Dendritic cell treated with granulocyte-macrophage colony-stimulating factor and Interleukin-4, amounts not matched to agents 40 ng/mL and 50 ng/mL, for 4 days (primary cell): ENCODE measurements at regions not wholly inside any gene's neighbourhood (a gene's known extent, or its start where the extent isn't known, plus 50 kb on each side); places are given as distances from the start of the nearest gene placed in this dataset.
"Not testable (repeated sequence)": the region's sequence is repeated elsewhere in the genome, so short reads cannot be mapped to it uniquely, and the experiment has no call there.

Experiments
- H3K27ac Mint-ChIP-seq: one replicate; pipeline ENCODE4 v1.8.0; 2022; ENCODE audit warnings: mild to moderate bottlenecking, mixed read lengths
- H3K27me3 Mint-ChIP-seq: one replicate; pipeline ENCODE4 v1.8.0; 2022; ENCODE audit warnings: mild to moderate bottlenecking, mixed read lengths
- H3K36me3 Mint-ChIP-seq: one replicate; pipeline ENCODE4 v1.8.0; 2022; ENCODE audit warnings: low read depth, mixed read lengths
- H3K4me1 Mint-ChIP-seq: one replicate; pipeline ENCODE4 v1.8.0; 2022; ENCODE audit warnings: low read depth, mixed read lengths
- H3K4me3 Mint-ChIP-seq: one replicate; pipeline ENCODE4 v1.8.0; 2022; ENCODE audit warnings: mild to moderate bottlenecking, moderate library complexity, mixed read lengths
- H3K9me3 Mint-ChIP-seq: one replicate; pipeline ENCODE4 v1.8.0; 2022; ENCODE audit warnings: mixed read lengths
- intact Hi-C: fragments of 100-400 bp; cut with micrococcal nuclease; formaldehyde crosslinking; loops from one replicate; pipeline ENCODE4 v1.15.0; 2022

GRCh38 chr18:59038295-59039039 lies 101.2 kb upstream of the SEC11C start:
- intact Hi-C loops = no loop called here
- no peaks in the 10 kb centered on the region for H3K36me3 Mint-ChIP-seq
- no peaks in the 10 kb centered on the region for H3K27me3 Mint-ChIP-seq
- H3K4me3 Mint-ChIP-seq = no peak overlapping the region
- no peaks in the 10 kb centered on the region for H3K4me1 Mint-ChIP-seq
- H3K9me3 Mint-ChIP-seq = no peaks in the 10 kb centered on the region
- H3K27ac Mint-ChIP-seq = no peak overlapping the region

DNA sequence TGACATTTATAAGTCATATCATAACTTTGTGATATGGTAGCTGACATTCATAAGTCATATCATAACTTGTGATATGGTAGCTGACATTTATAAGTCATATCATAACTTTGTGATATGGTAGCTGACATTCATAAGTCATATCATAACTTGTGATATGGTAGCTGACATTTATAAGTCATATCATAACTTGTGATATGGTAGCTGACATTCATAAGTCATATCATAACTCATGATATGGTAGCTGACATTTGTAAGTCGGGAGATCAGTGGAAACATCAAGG lies 100.7 kb upstream of the SEC11C start:
- H3K27me3 Mint-ChIP-seq, H3K4me3 Mint-ChIP-seq, H3K36me3 Mint-ChIP-seq, H3K27ac Mint-ChIP-seq, intact Hi-C loops, H3K9me3 Mint-ChIP-seq, H3K4me1 Mint-ChIP-seq: not testable (repeated sequence)

DNA sequence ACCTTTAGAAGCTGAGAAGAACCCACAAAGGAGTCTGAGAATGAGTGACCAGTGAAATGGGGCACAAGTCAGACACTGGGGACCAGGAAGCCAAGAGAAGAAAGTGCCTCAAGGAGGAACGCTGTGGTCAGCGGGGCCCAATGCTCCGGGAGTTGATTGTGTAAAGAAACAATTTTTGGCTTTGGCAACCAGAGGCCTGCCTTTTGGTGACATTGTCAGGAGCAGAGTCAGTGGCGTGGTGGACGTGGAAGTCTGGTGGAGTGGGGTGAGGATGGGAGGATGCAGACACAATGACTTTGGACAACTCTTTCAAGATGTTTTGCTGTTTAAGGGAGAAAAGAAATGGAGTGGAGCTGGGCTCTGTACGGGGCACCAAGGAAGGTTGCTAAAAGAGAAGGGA lies 100.2 kb upstream of the SEC11C start:
- Mint-ChIP-seq H3K4me3 (no peak overlapping the region), H3K9me3 (no peaks in the 10 kb centered on the region), H3K27me3 (no peaks in the 10 kb centered on the region), H3K4me1 (no peaks in the 10 kb centered on the region), H3K27ac (no peak overlapping the region), H3K36me3 (no peaks in the 10 kb centered on the region)
- intact Hi-C loops = no loop called here

DNA sequence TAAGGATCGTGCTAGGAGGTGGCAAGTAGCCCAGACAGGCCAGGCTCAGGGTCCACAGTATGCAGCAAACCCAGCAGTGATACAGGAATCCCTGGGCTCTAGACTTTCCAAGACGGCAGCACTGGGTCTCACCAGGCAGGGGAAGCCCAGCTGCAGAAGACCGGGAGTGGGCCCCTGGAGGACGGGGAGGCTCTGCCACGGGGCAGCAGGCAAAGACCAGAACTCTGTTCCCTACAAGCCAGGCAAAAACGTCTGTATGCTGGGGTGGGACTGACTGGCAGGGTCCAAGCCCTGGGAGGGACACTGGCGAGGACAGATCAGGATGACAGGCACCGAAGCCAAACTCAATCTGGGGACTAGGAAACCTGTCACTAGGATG lies 98.9 kb upstream of the SEC11C start:
- no peaks in the 10 kb centered on the region for H3K36me3 Mint-ChIP-seq
- intact Hi-C loops = no loop called here
- no peak overlapping the region for H3K27ac Mint-ChIP-seq
- no peaks in the 10 kb centered on the region for H3K27me3 Mint-ChIP-seq
- no peaks in the 10 kb centered on the region for H3K9me3 Mint-ChIP-seq
- H3K4me1 Mint-ChIP-seq = no peaks in the 10 kb centered on the region
- H3K4me3 Mint-ChIP-seq = no peak overlapping the region

DNA sequence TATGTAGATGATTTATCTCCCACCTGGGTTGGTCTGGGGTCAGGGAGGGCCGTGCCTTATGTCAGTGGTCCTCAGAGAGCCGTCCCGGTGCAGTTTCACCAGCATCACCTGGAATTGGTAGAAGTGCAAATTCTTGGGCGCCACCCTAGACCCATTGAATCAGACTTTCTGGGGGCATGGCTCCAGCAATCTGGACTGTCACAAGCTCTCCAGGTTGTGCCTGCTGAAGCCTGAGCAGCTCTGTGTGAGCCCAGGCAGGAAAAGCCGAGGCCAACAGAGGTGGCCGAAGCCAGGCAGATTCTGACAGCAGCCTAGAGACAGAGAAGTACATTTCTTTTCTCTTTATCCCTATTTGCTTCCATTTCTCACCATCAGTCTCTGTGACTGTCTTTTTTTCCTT lies 98.4 kb upstream of the SEC11C start:
- Mint-ChIP-seq H3K4me1 (no peaks in the 10 kb centered on the region), H3K9me3 (no peaks in the 10 kb centered on the region), H3K27me3 (no peaks in the 10 kb centered on the region), H3K27ac (no peak overlapping the region), H3K4me3 (no peak overlapping the region), H3K36me3 (no peaks in the 10 kb centered on the region)
- intact Hi-C loops = no loop called here

DNA sequence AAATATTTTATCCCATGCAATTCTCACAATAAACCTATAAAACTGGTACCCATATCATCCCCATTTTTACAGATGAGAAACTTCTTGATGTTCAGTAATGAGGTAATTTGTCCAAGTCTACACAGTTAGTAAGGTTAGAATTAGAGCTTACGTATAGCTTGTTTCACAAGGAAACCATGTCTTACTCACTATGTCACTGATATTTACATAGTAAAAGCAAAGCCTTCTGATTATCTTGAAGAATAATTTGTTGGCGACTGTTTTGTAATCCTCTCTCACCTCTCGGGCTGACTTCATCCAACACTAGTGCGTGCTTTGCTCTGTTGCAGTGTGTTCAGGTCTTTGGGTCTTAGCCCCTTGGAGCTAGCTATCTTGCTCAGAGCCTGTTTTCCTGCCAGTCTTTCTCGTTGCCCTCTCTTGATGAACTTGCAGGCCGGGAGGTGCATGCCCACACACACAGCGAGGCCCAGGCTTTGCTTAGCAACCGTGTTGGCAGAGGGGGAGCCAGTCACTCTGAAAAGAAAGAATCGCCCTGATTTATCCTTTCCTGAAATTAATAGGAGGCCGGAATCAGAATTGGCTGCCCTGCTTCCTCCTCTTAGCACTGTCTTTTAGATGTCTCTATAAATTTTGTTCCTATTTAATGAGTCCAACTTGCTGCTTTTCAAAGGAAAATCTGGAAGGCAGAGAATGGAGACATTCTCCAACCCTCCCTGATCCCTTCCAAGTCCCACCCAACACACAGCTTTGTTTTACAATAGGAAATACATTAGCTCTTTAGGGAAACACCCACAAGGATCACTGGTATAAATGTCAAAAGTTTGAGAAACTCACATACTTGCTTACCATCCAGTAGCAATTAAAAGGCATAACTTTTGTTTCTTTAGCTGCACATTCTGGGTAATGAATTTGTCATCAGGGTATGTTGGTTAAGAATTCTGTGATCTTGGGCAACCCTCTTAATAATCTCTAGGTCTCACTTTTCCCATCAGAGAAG lies 97.6 kb upstream of the SEC11C start:
- no peaks in the 10 kb centered on the region for H3K9me3 Mint-ChIP-seq
- H3K27me3 Mint-ChIP-seq = peaks cover under 1% of the 10 kb centered on the region
- H3K4me3 Mint-ChIP-seq = no peak overlapping the region
- no peak overlapping the region for H3K27ac Mint-ChIP-seq
- intact Hi-C loops = no loop called here
- no peaks in the 10 kb centered on the region for H3K4me1 Mint-ChIP-seq
- no peaks in the 10 kb centered on the region for H3K36me3 Mint-ChIP-seq

DNA sequence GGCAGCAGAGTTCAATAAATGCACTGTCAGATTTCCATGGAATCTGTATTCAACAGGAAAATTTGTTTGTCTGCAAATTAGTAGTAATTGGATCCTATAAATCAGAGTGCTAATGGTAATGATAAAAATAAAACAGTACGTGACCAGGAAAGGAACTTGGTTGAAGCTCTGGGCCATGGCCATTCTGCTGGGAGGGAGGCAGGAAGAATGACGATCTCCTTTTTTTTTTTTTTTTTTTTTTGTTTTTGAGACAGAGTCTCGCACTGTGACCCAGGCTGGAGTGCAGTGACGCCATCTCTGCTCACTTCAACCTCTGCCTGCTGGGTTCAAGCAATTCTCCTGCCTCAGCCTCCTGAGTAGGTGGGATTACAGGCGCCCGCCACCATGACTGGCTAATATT lies 94.8 kb upstream of the SEC11C start:
- Mint-ChIP-seq H3K4me1 (no peaks in the 10 kb centered on the region), H3K9me3 (no peaks in the 10 kb centered on the region), H3K4me3 (no peak overlapping the region), H3K27me3 (peaks cover 11% of the 10 kb centered on the region), H3K27ac (no peak overlapping the region), H3K36me3 (no peaks in the 10 kb centered on the region)
- intact Hi-C loops = no loop called here

GRCh38 chr18:59047321-59048047 lies 92.2 kb upstream of the SEC11C start:
- Mint-ChIP-seq H3K36me3 (no peaks in the 10 kb centered on the region), H3K27ac (no peak overlapping the region), H3K27me3 (peaks cover 14% of the 10 kb centered on the region), H3K9me3 (no peaks in the 10 kb centered on the region), H3K4me3 (no peak overlapping the region), H3K4me1 (no peaks in the 10 kb centered on the region)
- intact Hi-C loops = no loop called here

DNA sequence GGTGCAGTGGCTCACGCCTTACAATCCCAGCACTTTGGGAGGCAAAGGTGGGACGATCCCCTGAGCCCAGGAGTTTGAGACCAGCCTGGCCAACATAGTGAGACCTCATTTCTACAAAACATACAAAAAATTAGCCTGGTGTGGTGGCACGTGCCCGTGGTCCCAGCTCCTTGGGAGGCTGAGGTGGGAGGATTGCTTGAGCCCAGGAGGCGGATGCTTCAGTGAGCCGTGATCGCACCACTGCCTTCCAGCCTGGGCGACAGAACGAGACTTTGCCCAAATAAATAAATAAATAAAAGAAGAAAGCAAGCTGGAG lies 91.7 kb upstream of the SEC11C start:
- Mint-ChIP-seq H3K9me3 (no peaks in the 10 kb centered on the region), H3K27ac (no peak overlapping the region), H3K4me1 (no peaks in the 10 kb centered on the region), H3K4me3 (no peak overlapping the region), H3K27me3 (peaks cover 14% of the 10 kb centered on the region), H3K36me3 (no peaks in the 10 kb centered on the region)
- intact Hi-C loops = no loop called here

GRCh38 chr18:59048378-59048777 lies 91.3 kb upstream of the SEC11C start:
- peaks cover 14% of the 10 kb centered on the region for H3K27me3 Mint-ChIP-seq
- no peak overlapping the region for H3K4me3 Mint-ChIP-seq
- no peaks in the 10 kb centered on the region for H3K36me3 Mint-ChIP-seq
- no peak overlapping the region for H3K27ac Mint-ChIP-seq
- H3K9me3 Mint-ChIP-seq = no peaks in the 10 kb centered on the region
- intact Hi-C loops = no loop called here
- H3K4me1 Mint-ChIP-seq = no peaks in the 10 kb centered on the region

- no peak overlapping the region for H3K4me3 Mint-ChIP-seq
- H3K9me3 Mint-ChIP-seq = no peaks in the 10 kb centered on the region
- H3K36me3 Mint-ChIP-seq = no peaks in the 10 kb centered on the region
- no peaks in the 10 kb centered on the region for H3K4me1 Mint-ChIP-seq
- no peak overlapping the region for H3K27ac Mint-ChIP-seq
- peaks cover 14% of the 10 kb centered on the region for H3K27me3 Mint-ChIP-seq
- intact Hi-C loops = no loop called here
These were observed 89.7 kb upstream of the SEC11C start for GRCh38 chr18:59049721-59050660.

DNA sequence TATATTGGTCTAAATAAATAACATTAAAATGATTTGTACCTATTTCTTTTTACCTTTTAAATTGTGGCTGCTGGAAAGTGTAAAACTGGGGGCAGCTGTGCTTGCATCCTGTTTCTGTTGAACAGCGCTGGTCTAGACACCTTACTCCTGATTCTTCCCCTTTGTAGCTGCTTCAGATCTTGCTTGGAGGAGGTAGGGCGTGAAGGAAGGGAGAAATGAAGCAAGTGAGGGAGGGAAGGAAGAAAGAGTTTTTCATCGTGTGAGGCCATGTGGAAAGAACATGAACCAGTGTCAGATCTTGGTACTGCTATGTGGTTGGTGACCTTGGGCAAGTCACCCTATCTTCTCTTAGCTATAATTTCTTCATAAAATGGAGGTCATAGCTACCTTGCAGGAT lies 89.0 kb upstream of the SEC11C start:
- Mint-ChIP-seq H3K9me3 (no peaks in the 10 kb centered on the region), H3K36me3 (no peaks in the 10 kb centered on the region), H3K4me1 (no peaks in the 10 kb centered on the region), H3K4me3 (no peak overlapping the region), H3K27ac (no peak overlapping the region), H3K27me3 (peaks cover 14% of the 10 kb centered on the region)
- intact Hi-C loops = no loop called here

GRCh38 chr18:59051470-59052165 lies 88.1 kb upstream of the SEC11C start:
- no peak overlapping the region for H3K4me3 Mint-ChIP-seq
- H3K27ac Mint-ChIP-seq = no peak overlapping the region
- no peaks in the 10 kb centered on the region for H3K9me3 Mint-ChIP-seq
- intact Hi-C loops = no loop called here
- peaks cover 14% of the 10 kb centered on the region for H3K27me3 Mint-ChIP-seq
- no peaks in the 10 kb centered on the region for H3K36me3 Mint-ChIP-seq
- no peaks in the 10 kb centered on the region for H3K4me1 Mint-ChIP-seq
